ENCODE measurements at regions not wholly inside any gene's neighbourhood (a gene's known extent, or its start where the extent isn't known, plus 50 kb on each side); places are given as distances from the start of the nearest gene placed in this dataset.
A peak's percentile ranks its signal among the peaks of the same experiment; 100 is the strongest.
"Not testable (repeated sequence)": the region's sequence is repeated elsewhere in the genome, so short reads cannot be mapped to it uniquely, and the experiment has no call there.

DNA sequence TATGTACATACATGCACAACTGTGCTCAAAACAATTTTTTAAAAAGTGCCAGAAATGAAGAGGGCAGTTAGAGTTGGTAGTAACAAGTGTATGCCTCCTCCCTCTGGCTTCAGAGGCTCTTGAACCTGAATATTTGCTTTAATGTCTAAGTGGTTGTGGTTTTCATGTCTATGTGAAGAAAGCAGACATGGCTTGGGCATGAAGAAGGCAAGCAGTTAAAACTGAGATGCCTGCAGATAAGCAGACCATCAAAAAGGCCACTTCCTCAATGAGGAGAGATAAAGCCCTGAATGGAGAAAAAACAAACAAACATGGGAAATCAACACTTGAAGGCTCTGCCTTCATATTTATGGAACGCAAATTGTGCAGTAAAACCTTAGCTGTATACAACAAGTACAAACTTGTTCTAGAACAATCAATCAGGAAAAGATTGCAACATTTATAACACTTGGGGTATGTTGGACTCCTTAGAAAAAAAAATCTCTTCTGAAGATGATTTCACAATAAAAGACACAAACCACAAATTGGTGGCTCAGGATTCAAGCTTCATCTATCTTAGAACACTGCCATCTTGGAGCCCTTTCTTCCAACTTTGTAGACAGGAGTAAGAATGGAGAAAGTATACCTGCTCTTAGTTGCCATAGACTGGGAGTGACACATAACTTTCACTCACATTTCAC, 52.7 kb upstream of the PLA2G4A start:
- no peak for DNase-seq

DNA sequence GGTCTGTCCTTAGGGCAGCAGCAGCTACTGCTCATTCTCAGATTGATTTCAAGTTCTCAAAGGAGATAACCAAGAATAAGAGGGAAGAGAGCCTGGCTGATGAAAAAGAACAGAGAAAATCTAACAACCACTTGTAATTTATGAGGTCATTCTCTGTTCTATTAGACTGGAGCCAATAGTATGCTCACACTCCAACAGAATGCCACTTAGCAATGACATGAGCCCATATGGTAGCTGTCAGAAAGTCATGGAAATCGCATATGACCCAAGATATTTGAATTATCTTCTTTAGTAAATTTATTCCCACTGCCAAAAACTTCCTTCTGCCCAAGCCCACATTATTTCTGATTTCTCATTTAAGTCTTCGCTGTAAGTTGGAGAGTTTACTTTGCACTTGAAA, 53.7 kb upstream of the PLA2G4A start:
- DNase-seq = no peak

DNA sequence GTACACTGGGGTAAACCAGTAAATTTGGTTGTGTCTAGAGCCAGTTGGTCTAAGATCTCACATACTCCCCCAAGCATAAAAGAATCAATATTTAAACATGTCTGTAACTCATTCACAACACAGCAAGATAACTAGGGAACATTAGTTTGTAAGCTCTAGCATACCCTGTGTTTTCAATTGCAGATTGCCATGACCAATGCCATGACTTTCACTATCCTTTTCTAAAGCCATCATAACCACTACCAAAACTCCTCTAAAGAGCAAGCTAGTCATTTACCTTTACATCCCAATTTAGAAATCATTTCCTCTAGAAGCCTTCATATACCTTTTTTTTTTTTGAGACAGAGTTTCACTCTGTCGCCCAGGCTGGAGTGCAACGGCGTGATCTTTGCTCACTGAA, 56.5 kb upstream of the PLA2G4A start:
- no peak for DNase-seq

DNA sequence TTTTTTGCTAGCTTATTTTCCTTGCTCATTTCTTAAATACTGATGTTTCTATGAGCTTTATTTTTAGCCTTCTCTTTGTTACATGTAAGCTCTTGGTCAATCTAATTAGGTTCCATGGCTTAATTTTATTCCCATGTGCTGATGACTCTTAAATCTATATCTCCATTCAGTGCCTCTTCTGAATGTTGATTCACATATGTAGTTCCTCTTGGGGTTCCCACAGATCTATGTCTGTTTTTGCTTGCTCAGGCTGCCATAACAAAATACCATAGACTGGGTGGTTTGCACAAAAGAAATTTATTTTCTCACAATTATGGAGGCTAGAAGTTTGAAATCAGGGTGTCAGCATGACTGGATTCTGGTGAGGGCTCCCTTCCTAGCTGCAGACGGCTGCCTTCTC, 58.3 kb upstream of the PLA2G4A start:
- DNase-seq = no peak

DNA sequence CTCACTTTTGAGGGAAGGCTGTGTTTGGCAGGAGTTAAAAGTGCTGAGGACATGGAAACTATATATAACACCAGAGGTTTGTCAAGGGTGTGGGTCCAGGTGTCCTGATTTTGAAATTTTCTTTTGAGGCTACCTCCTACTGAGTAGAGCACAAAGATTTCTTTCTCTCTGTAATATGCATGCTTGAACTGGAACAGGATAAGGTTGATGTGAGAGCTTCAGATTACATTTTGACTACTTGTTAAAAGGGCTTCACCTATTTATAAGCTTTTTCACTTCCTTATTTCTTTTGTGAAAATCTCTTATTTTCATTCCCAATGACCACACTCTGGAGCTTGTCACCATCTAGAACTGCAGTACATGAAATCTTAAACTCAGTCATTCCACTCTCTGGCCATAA, 59.8 kb upstream of the PLA2G4A start:
- DNase-seq = no peak

DNA sequence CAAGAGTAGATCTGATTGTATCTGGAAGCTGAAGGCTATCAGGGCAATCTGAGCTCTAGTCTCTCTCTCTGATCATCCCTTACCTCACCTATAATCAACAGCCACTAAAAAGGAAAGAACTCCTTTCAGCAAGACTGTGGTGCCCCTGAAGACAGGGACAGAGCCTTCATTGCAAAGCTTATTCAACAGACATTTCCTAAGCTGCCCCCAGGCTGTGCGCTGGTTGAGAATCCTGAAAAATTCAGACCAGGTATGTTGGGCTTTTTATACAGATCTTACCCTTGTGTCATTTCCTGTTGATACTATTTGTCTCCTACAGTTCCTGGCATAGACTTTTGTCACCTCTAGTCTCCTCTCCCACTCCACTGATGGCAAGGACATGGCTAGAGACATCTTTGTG, 63.3 kb upstream of the PLA2G4A start:
- DNase-seq = no peak

DNA sequence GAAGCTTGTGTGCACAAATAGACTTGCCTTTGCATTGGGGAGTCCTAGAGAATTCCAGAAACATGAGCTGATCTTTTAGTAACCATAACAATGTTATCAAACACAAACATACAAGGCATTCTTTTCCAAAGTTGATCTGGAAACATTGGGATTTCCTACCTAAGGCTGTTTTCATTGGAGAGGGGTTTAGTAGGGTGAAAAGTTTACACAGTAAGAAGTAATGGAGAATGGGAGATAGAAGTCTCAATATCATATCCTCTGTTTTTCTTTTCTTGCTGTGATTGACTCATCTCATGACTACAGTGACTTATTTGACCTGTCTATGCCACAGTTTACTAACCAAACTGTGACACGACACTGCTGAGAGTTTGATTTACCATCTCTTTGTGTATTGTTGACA, 65.6 kb upstream of the PLA2G4A start:
- peak; percentile 70 for DNase-seq

DNA sequence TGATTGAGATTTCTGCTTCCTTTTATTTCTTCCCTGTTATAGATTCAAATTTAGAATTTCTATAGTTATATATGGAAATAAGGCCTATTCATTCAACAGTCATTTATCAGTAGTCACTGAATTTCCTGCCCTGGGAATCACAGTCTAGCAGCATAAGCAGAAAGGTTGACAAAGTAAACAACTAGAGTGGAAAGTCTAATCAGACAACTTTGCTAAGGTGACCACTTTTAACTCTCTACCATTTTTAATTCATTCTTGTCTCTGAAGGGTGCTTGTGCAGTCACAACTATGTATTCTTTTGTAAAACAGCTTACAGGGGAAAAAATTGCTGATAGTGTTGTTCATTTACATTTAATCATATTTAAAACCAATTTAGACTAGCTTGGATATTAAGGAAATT, 66.1 kb upstream of the PLA2G4A start:
- DNase-seq = peak; percentile 30

DNA sequence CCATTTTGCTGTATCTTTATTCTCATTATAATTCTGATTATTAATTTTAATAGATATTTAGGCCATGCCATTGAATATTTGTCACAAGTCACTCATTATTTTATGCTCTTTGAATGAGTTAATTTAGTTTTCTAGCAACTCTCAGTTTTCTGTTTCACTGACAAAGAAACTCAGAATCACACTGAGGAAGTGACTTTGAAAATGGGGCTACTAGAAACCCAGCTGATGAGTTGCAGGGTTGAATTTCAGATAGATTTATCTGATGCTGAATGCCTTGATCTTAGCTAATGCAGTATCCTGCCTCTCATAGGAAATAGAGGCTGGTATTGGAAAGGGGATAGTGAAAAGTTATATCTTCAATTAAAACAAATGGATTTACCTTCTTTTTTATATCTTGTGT, 67.4 kb upstream of the PLA2G4A start:
- DNase-seq = no peak

DNA sequence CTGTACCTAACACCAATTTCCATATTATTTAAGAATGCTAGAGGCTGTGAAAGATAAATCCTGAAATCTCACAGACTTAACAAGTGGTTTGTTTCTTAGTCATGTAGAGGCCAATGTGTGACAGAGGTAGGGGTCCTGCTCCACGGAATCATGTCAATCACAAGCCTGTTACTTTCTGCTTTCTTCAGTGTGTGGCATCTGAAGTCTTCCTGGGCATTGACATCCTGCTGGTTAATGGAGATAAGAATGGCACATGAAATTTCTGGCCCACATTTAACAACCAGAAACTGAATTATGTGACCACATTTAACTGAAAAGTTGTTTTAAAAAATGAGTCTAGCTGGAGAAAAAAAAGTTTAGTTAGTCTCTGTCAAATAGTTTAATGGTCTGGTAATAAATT, 68.3 kb upstream of the PLA2G4A start:
- no peak for DNase-seq

DNA sequence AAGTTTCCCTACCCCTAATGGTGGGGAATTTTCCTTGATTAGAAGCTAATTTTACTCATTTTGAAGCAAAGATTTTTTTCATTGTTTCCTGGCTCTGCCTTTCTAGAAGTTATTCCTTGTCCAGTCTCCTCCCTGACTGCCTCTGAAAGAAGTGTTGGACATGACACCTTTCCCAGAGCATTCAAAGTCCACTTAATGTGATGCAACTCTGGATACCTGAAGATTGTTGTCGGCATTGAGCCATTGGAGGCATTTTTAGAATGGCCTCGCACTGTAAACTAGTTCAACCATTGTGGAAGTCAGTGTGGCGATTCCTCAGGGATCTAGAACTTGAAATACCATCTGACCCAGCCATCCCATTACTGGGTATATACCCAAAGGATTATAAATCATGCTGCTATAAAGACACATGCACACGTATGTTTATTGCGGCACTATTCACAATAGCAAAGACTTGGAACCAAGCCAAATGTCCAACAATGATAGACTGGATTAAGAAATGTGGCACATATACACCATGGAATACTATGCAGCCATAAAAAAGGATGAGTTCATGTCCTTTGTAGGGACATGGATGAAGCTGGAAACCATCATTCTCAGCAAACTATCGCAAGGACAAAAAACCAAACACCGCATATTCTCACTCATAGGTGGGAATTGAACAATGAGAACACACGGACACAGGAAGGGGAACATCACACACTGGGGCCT, 69.7 kb upstream of the PLA2G4A start:
- DNase-seq = not testable (repeated sequence)

DNA sequence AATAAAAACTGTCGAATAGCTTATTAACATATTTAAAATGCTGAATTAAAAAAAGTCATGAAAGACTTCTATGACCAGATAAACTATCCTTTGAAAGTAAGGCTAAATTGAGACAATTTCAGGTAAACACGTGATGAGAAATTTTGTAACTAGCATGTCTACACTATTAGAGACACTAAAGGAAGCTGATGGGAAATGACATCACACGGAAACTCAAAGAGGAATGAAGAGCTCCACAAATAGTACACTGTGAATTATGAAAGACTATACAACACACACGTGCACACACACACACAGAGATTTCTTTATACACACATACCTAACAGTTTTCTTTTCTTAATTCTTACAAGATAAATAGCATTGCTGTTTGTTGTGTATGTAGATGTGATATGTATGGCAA, 70.9 kb upstream of the PLA2G4A start:
- peak; percentile 19 for DNase-seq

DNA sequence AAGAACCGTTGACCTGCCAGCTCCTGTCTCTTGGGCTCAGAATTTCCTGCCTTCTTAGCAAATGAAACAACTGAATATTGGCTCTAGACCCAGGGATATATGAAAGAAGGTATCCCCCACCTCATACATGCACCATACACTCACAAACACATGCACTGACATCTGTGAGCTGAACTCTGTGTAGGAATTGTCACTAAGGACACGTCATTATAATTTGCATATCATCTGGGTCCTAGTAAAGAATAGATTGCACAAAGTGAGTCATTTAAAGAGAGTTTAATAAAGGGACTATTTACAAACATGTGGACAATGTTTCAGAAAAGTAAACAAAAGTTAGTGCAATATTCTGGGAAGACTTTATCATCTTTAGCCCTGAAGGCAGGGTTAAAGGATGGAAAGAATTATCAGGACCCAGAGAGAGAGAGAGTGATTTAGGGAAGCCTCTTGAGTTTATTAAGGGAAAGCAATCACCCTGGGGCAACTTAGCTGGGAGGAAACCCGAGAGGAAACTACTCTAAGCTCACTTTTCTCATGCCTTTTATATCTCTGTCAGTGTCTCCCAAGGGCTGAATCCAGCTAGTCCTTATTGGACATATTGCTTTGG, 74.1 kb upstream of the PLA2G4A start:
- DNase-seq = no peak

DNA sequence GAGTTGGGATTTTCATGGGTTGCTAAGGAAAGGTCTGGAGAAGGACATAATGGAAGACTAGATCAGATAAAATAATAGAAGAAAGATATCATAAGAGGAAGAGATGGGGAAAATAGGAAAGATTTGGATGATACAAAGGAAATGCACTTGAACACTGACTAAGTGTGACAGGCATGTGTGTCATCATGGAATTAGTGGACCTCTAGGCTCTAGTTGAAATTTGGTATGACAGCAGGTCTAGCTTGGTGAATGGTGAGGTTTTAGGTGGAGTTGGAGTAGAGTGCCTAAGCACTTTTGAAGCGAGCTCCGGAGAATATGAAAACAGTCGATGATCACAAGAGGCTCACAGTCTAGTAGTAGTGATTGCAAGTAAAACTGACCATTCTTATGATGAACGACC, 73.0 kb upstream of the PTGS2 start:
- DNase-seq = no peak

DNA sequence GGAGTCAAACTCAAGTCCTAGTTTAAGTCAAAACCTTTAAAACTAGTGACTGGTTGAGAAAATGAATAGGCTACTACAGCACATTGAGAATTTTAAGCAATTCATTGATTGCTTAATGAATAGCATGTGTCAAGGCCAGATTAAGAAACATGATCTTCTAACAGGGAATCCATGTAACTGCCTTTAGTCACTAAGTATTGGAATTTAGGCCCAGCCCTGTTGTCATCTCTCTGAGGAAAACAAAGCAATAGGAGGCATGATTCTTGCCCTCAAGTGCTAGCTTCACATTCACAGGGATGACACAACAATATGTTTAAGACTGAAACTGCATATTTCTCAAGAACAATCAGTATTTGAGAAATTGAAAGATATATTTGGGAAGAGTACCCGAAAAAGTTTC, 70.0 kb upstream of the PTGS2 start:
- no peak for DNase-seq

DNA sequence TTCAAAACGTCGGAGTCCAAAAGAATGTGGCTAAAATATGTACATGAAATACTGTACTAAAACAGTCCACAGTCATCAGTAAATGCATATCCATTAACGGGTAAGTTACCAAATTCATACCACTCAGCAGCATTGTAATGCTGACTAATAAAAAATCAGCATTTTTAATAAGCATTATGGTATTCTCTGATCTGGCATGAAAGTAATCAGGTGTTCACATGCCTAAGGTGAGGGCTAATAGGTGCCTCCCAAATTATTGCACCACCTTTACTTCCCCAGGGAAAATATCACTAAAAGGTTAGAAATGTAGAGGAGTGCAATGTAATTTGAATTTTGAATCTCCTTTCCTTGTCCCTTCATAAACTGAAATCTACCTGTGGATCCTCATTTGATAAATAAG, 69.6 kb upstream of the PTGS2 start:
- no peak for DNase-seq

DNA sequence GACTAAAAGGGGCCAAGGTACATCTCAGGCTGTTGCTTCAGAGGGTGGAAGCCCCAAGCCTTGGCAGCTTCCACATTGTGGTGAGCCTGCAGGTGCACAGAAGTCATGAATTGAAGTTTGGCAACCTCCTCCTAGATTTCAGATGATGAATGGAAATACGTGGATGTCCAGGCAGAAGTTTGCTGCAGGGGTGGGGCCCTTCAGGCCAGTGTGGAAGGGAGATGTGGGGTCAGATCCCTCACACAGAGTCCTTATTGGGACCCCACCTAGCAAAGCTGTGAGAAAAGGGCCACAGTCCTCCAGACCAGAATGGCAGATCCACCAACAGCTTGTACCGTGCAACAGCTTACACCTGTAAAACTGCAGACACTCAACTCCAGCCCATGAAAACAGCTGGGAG, 67.4 kb upstream of the PTGS2 start:
- no peak for DNase-seq

DNA sequence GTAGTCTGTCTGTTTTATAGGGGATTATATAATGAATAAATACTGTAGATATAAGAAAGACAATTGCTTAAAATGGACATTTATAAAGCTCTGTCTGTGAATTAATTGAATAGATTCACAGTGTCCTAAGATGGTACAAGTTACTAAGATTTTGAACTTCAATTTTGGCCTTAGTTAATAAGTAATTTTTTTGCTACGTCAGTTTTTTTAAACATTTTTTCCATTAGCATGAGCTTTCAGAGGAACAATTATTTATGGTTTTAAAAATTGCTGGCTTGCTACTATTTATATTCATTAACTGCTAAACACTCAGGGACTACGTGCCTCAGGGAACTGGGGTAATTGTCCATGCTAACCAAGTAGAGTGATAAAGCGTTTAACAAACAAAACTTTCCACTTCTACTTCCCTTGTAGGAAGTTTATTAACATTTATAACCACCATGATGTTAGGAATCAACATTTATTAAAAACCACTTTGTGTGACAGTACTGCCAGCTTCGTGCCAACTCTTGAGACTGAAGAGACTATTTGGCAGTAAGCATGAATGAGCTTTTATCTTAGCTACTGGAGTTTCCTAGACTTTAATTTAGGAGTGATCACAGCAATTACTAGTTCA, 65.4 kb upstream of the PTGS2 start:
- DNase-seq = no peak

DNA sequence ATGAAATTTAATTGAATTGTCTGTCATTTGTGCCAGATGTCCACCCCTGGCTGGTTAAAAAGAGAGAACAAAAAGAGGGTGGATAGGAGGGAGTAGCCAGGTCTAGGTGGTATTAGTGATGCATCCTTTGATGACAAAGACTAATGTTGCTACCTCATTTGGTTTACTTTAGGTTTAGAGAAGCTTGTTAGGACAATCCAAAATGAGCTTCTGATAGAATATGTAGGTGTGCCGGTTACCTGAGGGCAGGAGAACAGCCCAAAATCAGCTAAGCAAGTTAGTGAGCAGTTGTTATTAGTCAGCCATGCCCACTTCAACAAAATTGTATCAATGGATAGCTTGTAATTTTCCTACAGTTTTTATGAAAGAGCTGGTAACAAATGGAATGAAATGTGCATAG, 61.4 kb upstream of the PTGS2 start:
- no peak for DNase-seq

DNA sequence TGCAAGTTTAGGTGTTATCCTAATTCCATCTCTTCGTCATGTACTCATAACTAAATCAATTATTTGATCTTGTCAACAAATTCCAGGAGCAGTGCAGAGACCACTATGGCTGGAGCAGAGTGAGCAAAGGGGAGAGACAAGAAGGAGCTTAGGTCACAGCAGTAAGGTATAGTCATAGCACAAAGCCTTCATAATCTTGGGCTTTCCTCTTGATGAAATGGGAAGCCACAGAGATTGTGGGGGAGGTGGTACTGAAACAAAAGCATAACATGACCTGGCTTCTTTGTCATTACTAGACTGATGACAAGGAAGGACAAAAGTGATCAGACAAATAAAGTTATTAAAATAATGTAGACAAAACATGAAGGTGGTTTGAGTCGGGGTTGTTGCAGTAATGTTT, 60.1 kb upstream of the PTGS2 start:
- DNase-seq = no peak

DNA sequence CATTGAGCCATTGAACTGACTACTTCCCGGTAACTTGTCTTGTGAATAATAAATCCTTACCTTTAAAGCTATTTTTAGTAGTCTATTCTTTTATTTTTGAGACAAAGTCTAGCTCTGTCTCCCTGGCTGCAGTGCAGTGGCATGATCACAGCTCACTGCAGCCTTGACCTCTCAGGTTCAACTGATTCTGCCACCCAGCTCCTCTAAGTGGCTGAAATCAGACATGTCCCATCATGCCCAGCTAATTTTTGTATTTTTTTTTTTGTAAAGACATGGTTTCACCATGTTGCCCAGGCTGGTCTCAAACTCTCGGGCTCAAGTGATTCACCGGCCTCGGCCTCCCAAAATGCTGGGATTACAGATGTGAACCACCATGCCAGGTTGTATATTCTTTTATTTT, 59.3 kb upstream of the PTGS2 start:
- no peak for DNase-seq

DNA sequence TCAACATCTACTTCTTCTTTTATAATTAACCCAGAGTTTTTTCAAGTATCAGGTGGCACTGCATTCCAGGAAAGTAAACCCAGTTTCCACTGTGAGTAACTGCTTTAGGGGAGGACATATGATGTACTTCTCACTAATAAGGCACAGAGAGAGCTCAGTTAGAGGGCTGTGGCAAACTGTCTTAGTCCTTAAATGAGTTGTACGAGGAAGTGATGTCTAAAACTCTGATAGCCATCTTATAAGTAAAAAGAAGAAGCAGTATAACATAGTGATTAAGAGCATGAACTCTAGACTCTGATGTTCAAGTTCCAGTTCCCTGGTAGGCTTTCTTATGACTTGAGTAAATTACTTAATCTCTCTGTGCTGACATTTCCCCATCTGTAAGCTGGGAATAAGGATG, 58.7 kb upstream of the PTGS2 start:
- no peak for DNase-seq

DNA sequence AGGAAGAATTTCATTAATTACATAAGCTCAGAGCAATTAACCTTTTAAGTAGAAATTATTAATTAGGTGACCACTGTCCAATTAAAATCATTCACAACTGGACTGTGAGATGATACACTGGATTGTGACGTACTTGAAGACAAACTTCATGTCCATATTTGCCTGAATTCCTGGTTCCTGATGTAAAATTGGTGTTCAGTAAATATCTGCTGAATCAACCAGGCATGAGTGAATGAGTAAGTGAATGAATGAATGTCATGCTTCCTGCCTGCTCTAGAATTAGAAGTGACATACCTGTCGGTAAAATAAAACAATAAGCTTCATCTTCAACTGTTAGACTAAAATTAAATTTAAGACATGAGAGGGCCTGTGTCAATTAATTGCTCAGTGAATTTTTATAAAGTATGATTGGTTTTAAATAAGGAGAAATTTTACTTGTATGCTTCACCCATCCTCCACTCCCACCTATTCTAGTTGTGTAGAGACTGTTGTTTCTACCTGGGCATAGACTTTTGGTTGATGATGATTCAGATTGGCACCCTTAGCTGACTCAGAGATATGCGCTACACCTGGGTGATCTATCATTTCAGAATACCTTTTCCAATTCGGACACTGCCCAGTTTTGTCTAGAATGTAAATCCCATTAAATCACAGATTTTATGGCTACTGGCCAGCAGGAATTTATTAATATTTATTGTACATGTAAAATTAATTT, 56.9 kb upstream of the PTGS2 start:
- DNase-seq = no peak
